ENCODE measurements at regions not wholly inside any gene's neighbourhood (a gene's known extent, or its start where the extent isn't known, plus 50 kb on each side); places are given as distances from the start of the nearest gene placed in this dataset.

GRCh38 chr9:126164796-126165525, 161.7 kb upstream of the MVB12B start:
- Histone ChIP-seq H3K27ac (ENCODE audit: insufficient read depth, low read depth, low read length) (no peak overlapping the region), H3K36me3 (ENCODE audit: control insufficient read depth in 2 of 2, extremely low read depth in 1 of 2, insufficient read depth in 2 of 2, low read length in 2 of 2) (no peaks in the 10 kb centered on the region), H3K4me3 (replicated peaks in 1 of 3; ENCODE audit: insufficient read depth in 1 of 3, low read depth in 1 of 3, low read length in 3 of 3) (no peak overlapping the region), H3K4me2 (ENCODE audit: insufficient read depth, low read length) (no peak overlapping the region), H3K9me1 (replicated peaks; ENCODE audit: control insufficient read depth, extremely low read depth, insufficient read depth, low read length) (no peaks in the 10 kb centered on the region), H3K27me3 (ENCODE audit: control insufficient read depth in 2 of 2, insufficient read depth in 2 of 2, low read length in 2 of 2) (peaks cover 0 to 2% of the 10 kb centered on the region in 2 experiments), H3K9ac (replicated peaks; ENCODE audit: extremely low read depth, insufficient read depth, low read length) (no peak overlapping the region), H3K4me1 (ENCODE audit: control insufficient read depth, extremely low read depth, insufficient read depth, low read length) (no peaks in the 10 kb centered on the region), H4K20me1 (replicated peaks; ENCODE audit: control insufficient read depth, extremely low read depth, insufficient read depth, low read length) (no peaks in the 10 kb centered on the region), H3K9me3 (replicated peaks; ENCODE audit: control insufficient read depth, insufficient read depth, low read length) (no peaks in the 10 kb centered on the region), H2AFZ (ENCODE audit: low read depth, low read length) (no peak overlapping the region), H3K79me2 (ENCODE audit: control insufficient read depth, insufficient read depth, low read length) (no peaks in the 10 kb centered on the region)
- DNase-seq (ENCODE audit: low read depth, low spot score) (no peak), FAIRE-seq (no peak)
- CTCF ChIA-PET, result no interaction called here
- dilution Hi-C loops (cut with MboI; ENCODE audit: extremely low pct_ligation_motif_present, low sequenced_read_pairs), result no loop called here
- TF ChIP-seq MAX (IDR thresholded peaks at IDR 0.05; ENCODE audit: insufficient read depth, insufficient read length), result no peak
- POLR2A ChIA-PET, result no interaction called here
- intact Hi-C loops (cut with micrococcal nuclease), result no loop called here
- BruUV-seq (replicated peaks), result no TSS peak

- no peak overlapping the region for H2AFZ ChIP-seq (ENCODE audit: low read depth, low read length)
- H3K9ac ChIP-seq (replicated peaks; ENCODE audit: extremely low read depth, insufficient read depth, low read length), result no peak overlapping the region
- no peaks in the 10 kb centered on the region for H3K36me3 ChIP-seq (ENCODE audit: control insufficient read depth in 2 of 2, extremely low read depth in 1 of 2, insufficient read depth in 2 of 2, low read length in 2 of 2)
- TF ChIP-seq POLR2AphosphoS5 (IDR thresholded peaks at IDR 0.05; ENCODE audit: insufficient read depth, low read depth, low read length), result no peak
- TF ChIP-seq CTCF (IDR thresholded peaks at IDR 0.05; ENCODE audit: extremely low read depth in 1 of 2, insufficient read depth in 1 of 2, low read depth in 1 of 2, low read length in 2 of 2), result no peak
- no peak for TF ChIP-seq POLR2A (IDR thresholded peaks at IDR 0.05; ENCODE audit: low read depth, low read length)
- TF ChIP-seq MYC (IDR thresholded peaks at IDR 0.05; ENCODE audit: low read depth, low read length), result no peak
- TF ChIP-seq GATA2 (IDR thresholded peaks at IDR 0.05; ENCODE audit: insufficient read depth, insufficient read length, low read depth, low read length), result no peak
- H3K27ac ChIP-seq (ENCODE audit: insufficient read depth, low read depth, low read length), result no peak overlapping the region
- no peaks in the 10 kb centered on the region for H3K79me2 ChIP-seq (ENCODE audit: control insufficient read depth, insufficient read depth, low read length)
- dilution Hi-C loops (cut with MboI; ENCODE audit: extremely low pct_ligation_motif_present, low sequenced_read_pairs), result no loop called here
- no TSS peak for BruUV-seq (replicated peaks)
- no peaks in the 10 kb centered on the region for H3K9me3 ChIP-seq (replicated peaks; ENCODE audit: control insufficient read depth, insufficient read depth, low read length)
- ChIA-PET CTCF (no interaction called here), POLR2A (no interaction called here)
- no peak for DNase-seq (ENCODE audit: low read depth, low spot score)
- no peaks in the 10 kb centered on the region for H3K4me1 ChIP-seq (ENCODE audit: control insufficient read depth, extremely low read depth, insufficient read depth, low read length)
- H3K9me1 ChIP-seq (replicated peaks; ENCODE audit: control insufficient read depth, extremely low read depth, insufficient read depth, low read length), result no peaks in the 10 kb centered on the region
- no peak for FAIRE-seq
- intact Hi-C loops (cut with micrococcal nuclease), result no loop called here
- H3K27me3 ChIP-seq (ENCODE audit: control insufficient read depth in 2 of 2, insufficient read depth in 2 of 2, low read length in 2 of 2), result peaks cover 0 to 2% of the 10 kb centered on the region in 2 experiments
- no peak overlapping the region for H3K4me2 ChIP-seq (ENCODE audit: insufficient read depth, low read length)
- no peaks in the 10 kb centered on the region for H4K20me1 ChIP-seq (replicated peaks; ENCODE audit: control insufficient read depth, extremely low read depth, insufficient read depth, low read length)
- H3K4me3 ChIP-seq (replicated peaks in 1 of 3; ENCODE audit: insufficient read depth in 1 of 3, low read depth in 1 of 3, low read length in 3 of 3), result no peak overlapping the region
Measured at GRCh38 chr9:126165755-126166154, 160.9 kb upstream of the MVB12B start.

Measured in endothelial cell of umbilical vein (primary cell).